ENCODE measurements at regions not wholly inside any gene's neighbourhood (a gene's known extent, or its start where the extent isn't known, plus 50 kb on each side); places are given as distances from the start of the nearest gene placed in this dataset.

GRCh38 chr2:121943285-121943684 lies 187.8 kb downstream of the TSN start:
- Histone ChIP-seq H3K23ac (ENCODE audit: insufficient read length) (no peak overlapping the region), H4K20me1 (replicated peaks in 1 of 2; ENCODE audit: control insufficient read depth in 1 of 2, insufficient read depth in 2 of 2, low read length in 2 of 2) (no peaks in the 10 kb centered on the region), H3K56ac (replicated peaks; ENCODE audit: insufficient read length, low read depth, low read length) (no peak overlapping the region), H4K5ac (ENCODE audit: insufficient read length, low read depth, low read length) (no peak overlapping the region), H4K8ac (ENCODE audit: extremely low read depth, insufficient read depth, low read length) (no peak overlapping the region), H2BK12ac (ENCODE audit: low read depth, low read length) (no peak overlapping the region), H3K4ac (replicated peaks; ENCODE audit: insufficient read length, low read depth, low read length) (no peak overlapping the region), H2BK120ac (replicated peaks; ENCODE audit: low read depth, low read length) (no peak overlapping the region), H3K4me1 (replicated peaks in 1 of 4; ENCODE audit: control insufficient read depth in 3 of 4, insufficient read depth in 4 of 4, low read length in 3 of 4) (no peaks in the 10 kb centered on the region), H3K36me3 (ENCODE audit: control insufficient read depth in 2 of 4, insufficient read depth in 4 of 4, low read length in 3 of 4) (no peaks in the 10 kb centered on the region), H3K27ac (ENCODE audit: low read depth, low read length) (no peak overlapping the region), H2BK5ac (ENCODE audit: low read depth, low read length) (no peak overlapping the region), H2BK15ac (ENCODE audit: low read length) (no peak overlapping the region), H3K9me3 (ENCODE audit: insufficient read depth in 2 of 2, low read depth in 1 of 2, low read length in 1 of 2) (no peaks in the 10 kb centered on the region), H3K14ac (ENCODE audit: insufficient read length) (no peak overlapping the region), H3K79me1 (ENCODE audit: low read depth, low read length) (no peaks in the 10 kb centered on the region), H3K23me2 (ENCODE audit: low read depth, low read length) (no peaks in the 10 kb centered on the region), H3K27me3 (replicated peaks in 1 of 4; ENCODE audit: control insufficient read depth in 3 of 4, extremely low read depth in 1 of 4, insufficient read depth in 3 of 4, low read length in 3 of 4) (no peaks in the 10 kb centered on the region), H2AK5ac (ENCODE audit: low read depth, low read length) (no peak overlapping the region), H3K4me3 (ENCODE audit: extremely low read depth in 1 of 4, insufficient read depth in 2 of 4, low read depth in 3 of 4, low read length in 4 of 4) (no peak overlapping the region), H3K9ac (replicated peaks in 1 of 4; ENCODE audit: extremely low read depth in 1 of 4, low read depth in 3 of 4, low read length in 3 of 4) (no peak overlapping the region), H3K79me2 (ENCODE audit: control insufficient read depth in 1 of 2, insufficient read depth in 2 of 2, low read length in 2 of 2) (no peaks in the 10 kb centered on the region), H4K91ac (replicated peaks; ENCODE audit: insufficient read length, low read length) (no peak overlapping the region), H2BK20ac (ENCODE audit: low read length) (no peak overlapping the region), H2AFZ (ENCODE audit: low read length) (no peak overlapping the region), H3K4me2 (ENCODE audit: insufficient read depth in 1 of 2, low read depth in 2 of 2, low read length in 2 of 2) (no peak overlapping the region), H3K18ac (ENCODE audit: extremely low read depth, low read length) (no peak overlapping the region)
- ChIA-PET CTCF (ENCODE audit: partially characterized antibody) (no interaction called here), POLR2A (ENCODE audit: partially characterized antibody) (no interaction called here)
- TF ChIP-seq, protein P1, sequence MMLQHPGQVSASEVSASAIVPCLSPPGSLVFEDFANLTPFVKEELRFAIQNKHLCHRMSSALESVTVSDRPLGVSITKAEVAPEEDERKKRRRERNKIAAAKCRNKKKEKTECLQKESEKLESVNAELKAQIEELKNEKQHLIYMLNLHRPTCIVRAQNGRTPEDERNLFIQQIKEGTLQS (IDR thresholded peaks at IDR 0.05; ENCODE audit: insufficient read depth, low read depth, low read length), result no peak
- TF ChIP-seq CEBPB (IDR thresholded peaks at IDR 0.05; ENCODE audit: low read depth, low read length), result no peak
- TF ChIP-seq HDAC2 (IDR thresholded peaks at IDR 0.05; ENCODE audit: borderline replicate concordance in 1 of 2, low read depth in 2 of 2, low read length in 2 of 2), result no peak
- TF ChIP-seq ASH2L (IDR thresholded peaks at IDR 0.05; ENCODE audit: low read length), result no peak
- no peak for TF ChIP-seq TBP (IDR thresholded peaks at IDR 0.05; ENCODE audit: low read depth, low read length)
- no peak for TF ChIP-seq TAF1 (IDR thresholded peaks at IDR 0.05; ENCODE audit: low read depth, low read length)
- TF ChIP-seq BCL11A (IDR thresholded peaks at IDR 0.05; ENCODE audit: low read depth in 2 of 2, low read length in 2 of 2), result no peak
- no peak for TF ChIP-seq GTF2F1 (IDR thresholded peaks at IDR 0.05; ENCODE audit: borderline replicate concordance, low read depth, low read length)
- TF ChIP-seq POLR2A (IDR thresholded peaks at IDR 0.05; ENCODE audit: control extremely low read depth in 1 of 2, low read depth in 2 of 2, low read length in 2 of 2), result no peak
- TF ChIP-seq TEAD4 (IDR thresholded peaks at IDR 0.05; ENCODE audit: low read depth, low read length), result no peak
- TF ChIP-seq PHF8 (conservative IDR thresholded peaks at IDR 0.05; ENCODE audit: low read depth, low read length), result no peak
- TF ChIP-seq TCF12 (IDR thresholded peaks at IDR 0.05; ENCODE audit: low read depth, low read length), result no peak
- TF ChIP-seq POLR2AphosphoS5 (IDR thresholded peaks at IDR 0.05; ENCODE audit: low read depth, low read length), result no peak
- 56% methylated on average over 1 of the region's 1 CpG; no CpG with 5 or more reads in 1 of the 2 experiments for WGBS, 2 experiments (ENCODE audit: extremely low coverage in 1 of 2, insufficient coverage in 1 of 2, insufficient read length in 1 of 2, insufficient replicate concordance in 2 of 2, low coverage in 1 of 2, low lambda C conversion rate in 2 of 2, missing lambda C conversion rate in 1 of 2)
- FAIRE-seq (no peak), DNase-seq (ENCODE audit: low read depth in 1 of 2, low spot score in 2 of 2) (no peak)
